ENCODE measurements at regions not wholly inside any gene's neighbourhood (a gene's known extent, or its start where the extent isn't known, plus 50 kb on each side); places are given as distances from the start of the nearest gene placed in this dataset.

DNA sequence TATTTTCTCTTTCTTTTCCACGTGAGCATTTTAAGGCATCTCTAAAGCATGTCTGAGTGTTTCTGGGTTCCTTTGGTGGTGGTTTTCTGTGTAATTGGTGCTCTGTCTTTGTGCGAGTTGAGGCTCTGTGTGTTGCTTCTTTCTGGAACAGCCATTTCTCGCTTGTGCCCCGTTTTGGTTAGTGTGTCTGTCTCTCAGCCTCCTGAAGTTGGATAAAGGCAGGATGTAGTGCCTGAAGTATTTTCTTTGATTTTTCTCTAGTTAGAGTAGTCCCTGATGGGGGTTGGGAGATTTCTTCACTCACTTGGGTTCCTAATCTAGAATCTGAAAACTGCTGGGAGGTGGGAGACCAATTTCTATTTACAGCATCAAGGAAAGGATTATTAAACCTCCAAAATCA is 129.7 kb upstream of the TMEM161B start:
- no peaks in the 10 kb centered on the region for H3K36me3 ChIP-seq (ENCODE audit: insufficient read depth, low read length)
- no peaks in the 10 kb centered on the region for H3K9me3 ChIP-seq (ENCODE audit: insufficient read depth, low read length, severe bottlenecking)
- no peaks in the 10 kb centered on the region for H3K4me1 ChIP-seq (ENCODE audit: insufficient read depth, low read length)
- DNase-seq (no peak), ATAC-seq (ENCODE audit: insufficient read depth, low read depth) (no peak)
- no peak overlapping the region for H3K9ac ChIP-seq (ENCODE audit: low read depth, low read length)
- no peak overlapping the region for H3K4me2 ChIP-seq (ENCODE audit: insufficient read depth, low read length)
- no peaks in the 10 kb centered on the region for H3K27me3 ChIP-seq (ENCODE audit: insufficient read depth, low read length, poor library complexity)
- no peaks in the 10 kb centered on the region for H4K20me1 ChIP-seq (ENCODE audit: insufficient read depth, low read length)
- H3K4me3 ChIP-seq (ENCODE audit: low read depth in 1 of 2, low read length in 2 of 2) = no peak overlapping the region
- H2AFZ ChIP-seq (ENCODE audit: low read depth, low read length) = no peak overlapping the region
- no peak for TF ChIP-seq EZH2 (IDR thresholded peaks at IDR 0.05; ENCODE audit: borderline replicate concordance, low read depth, low read length, severe bottlenecking)
- TF ChIP-seq, protein P1, sequence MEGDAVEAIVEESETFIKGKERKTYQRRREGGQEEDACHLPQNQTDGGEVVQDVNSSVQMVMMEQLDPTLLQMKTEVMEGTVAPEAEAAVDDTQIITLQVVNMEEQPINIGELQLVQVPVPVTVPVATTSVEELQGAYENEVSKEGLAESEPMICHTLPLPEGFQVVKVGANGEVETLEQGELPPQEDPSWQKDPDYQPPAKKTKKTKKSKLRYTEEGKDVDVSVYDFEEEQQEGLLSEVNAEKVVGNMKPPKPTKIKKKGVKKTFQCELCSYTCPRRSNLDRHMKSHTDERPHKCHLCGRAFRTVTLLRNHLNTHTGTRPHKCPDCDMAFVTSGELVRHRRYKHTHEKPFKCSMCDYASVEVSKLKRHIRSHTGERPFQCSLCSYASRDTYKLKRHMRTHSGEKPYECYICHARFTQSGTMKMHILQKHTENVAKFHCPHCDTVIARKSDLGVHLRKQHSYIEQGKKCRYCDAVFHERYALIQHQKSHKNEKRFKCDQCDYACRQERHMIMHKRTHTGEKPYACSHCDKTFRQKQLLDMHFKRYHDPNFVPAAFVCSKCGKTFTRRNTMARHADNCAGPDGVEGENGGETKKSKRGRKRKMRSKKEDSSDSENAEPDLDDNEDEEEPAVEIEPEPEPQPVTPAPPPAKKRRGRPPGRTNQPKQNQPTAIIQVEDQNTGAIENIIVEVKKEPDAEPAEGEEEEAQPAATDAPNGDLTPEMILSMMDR (IDR thresholded peaks at IDR 0.05; ENCODE audit: borderline replicate concordance, extremely low read depth, low read length, poor library complexity, severe bottlenecking) = no peak
- no peaks in the 10 kb centered on the region for H3K79me2 ChIP-seq (ENCODE audit: insufficient read depth, low read length)
- H3K27ac ChIP-seq (ENCODE audit: low read length) = no peak overlapping the region

GRCh38 chr5:88396751-88397281 is 128.2 kb upstream of the TMEM161B start:
- H3K4me2 ChIP-seq (ENCODE audit: insufficient read depth, low read length) = no peak overlapping the region
- H3K4me1 ChIP-seq (ENCODE audit: insufficient read depth, low read length) = no peaks in the 10 kb centered on the region
- DNase-seq (no peak), ATAC-seq (ENCODE audit: insufficient read depth, low read depth) (no peak)
- no peaks in the 10 kb centered on the region for H3K36me3 ChIP-seq (ENCODE audit: insufficient read depth, low read length)
- H3K27me3 ChIP-seq (ENCODE audit: insufficient read depth, low read length, poor library complexity) = no peaks in the 10 kb centered on the region
- TF ChIP-seq, protein P1 (IDR thresholded peaks at IDR 0.05; ENCODE audit: borderline replicate concordance, extremely low read depth, low read length, poor library complexity, severe bottlenecking) = no peak
- TF ChIP-seq EZH2 (IDR thresholded peaks at IDR 0.05; ENCODE audit: borderline replicate concordance, low read depth, low read length, severe bottlenecking) = no peak
- no peak overlapping the region for H3K9ac ChIP-seq (ENCODE audit: low read depth, low read length)
- H3K27ac ChIP-seq (ENCODE audit: low read length) = no peak overlapping the region
- no peaks in the 10 kb centered on the region for H3K9me3 ChIP-seq (ENCODE audit: insufficient read depth, low read length, severe bottlenecking)
- H3K79me2 ChIP-seq (ENCODE audit: insufficient read depth, low read length) = no peaks in the 10 kb centered on the region
- no peaks in the 10 kb centered on the region for H4K20me1 ChIP-seq (ENCODE audit: insufficient read depth, low read length)
- H3K4me3 ChIP-seq (ENCODE audit: low read depth in 1 of 2, low read length in 2 of 2) = no peak overlapping the region
- H2AFZ ChIP-seq (ENCODE audit: low read depth, low read length) = no peak overlapping the region

DNA sequence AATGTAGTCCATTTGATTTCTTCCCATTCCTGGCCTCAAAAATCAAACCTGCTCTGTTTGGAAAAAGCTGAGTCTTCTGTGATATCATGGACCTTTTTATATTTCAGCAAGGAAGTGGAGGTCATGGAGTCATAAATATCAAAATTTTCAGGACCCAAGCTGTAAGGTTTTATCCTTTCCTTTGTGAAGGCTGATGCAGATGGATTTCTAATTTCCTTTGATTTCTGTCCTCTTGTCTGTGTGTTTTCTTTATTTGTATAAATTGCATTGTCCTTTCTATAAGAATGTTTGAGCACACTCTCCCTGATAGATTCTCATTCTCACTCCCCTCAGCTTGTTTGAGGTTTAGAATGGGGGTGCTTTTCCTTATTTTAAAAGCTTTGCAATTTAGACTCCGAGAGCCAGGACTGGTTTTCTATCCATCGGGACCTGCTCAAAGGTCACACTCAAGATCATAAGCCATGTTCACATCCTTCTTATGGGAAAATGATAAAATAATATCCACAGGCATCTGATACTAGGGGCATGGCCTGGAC is 127.4 kb upstream of the TMEM161B start:
- TF ChIP-seq EZH2 (IDR thresholded peaks at IDR 0.05; ENCODE audit: borderline replicate concordance, low read depth, low read length, severe bottlenecking) = no peak
- TF ChIP-seq, protein P1 (IDR thresholded peaks at IDR 0.05; ENCODE audit: borderline replicate concordance, extremely low read depth, low read length, poor library complexity, severe bottlenecking) = no peak
- no peak overlapping the region for H3K9ac ChIP-seq (ENCODE audit: low read depth, low read length)
- H2AFZ ChIP-seq (ENCODE audit: low read depth, low read length) = no peak overlapping the region
- H3K27ac ChIP-seq (ENCODE audit: low read length) = no peak overlapping the region
- H4K20me1 ChIP-seq (ENCODE audit: insufficient read depth, low read length) = no peaks in the 10 kb centered on the region
- H3K4me1 ChIP-seq (ENCODE audit: insufficient read depth, low read length) = no peaks in the 10 kb centered on the region
- no peak overlapping the region for H3K4me3 ChIP-seq (ENCODE audit: low read depth in 1 of 2, low read length in 2 of 2)
- no peak for ATAC-seq (ENCODE audit: insufficient read depth, low read depth)
- no peaks in the 10 kb centered on the region for H3K79me2 ChIP-seq (ENCODE audit: insufficient read depth, low read length)
- H3K9me3 ChIP-seq (ENCODE audit: insufficient read depth, low read length, severe bottlenecking) = no peaks in the 10 kb centered on the region
- H3K4me2 ChIP-seq (ENCODE audit: insufficient read depth, low read length) = no peak overlapping the region
- no peaks in the 10 kb centered on the region for H3K27me3 ChIP-seq (ENCODE audit: insufficient read depth, low read length, poor library complexity)
- no peaks in the 10 kb centered on the region for H3K36me3 ChIP-seq (ENCODE audit: insufficient read depth, low read length)
- no peak for DNase-seq

Data from DND-41 (cell line).